ENCODE measurements at regions not wholly inside any gene's neighbourhood (a gene's known extent, or its start where the extent isn't known, plus 50 kb on each side); places are given as distances from the start of the nearest gene placed in this dataset.
"Not testable (repeated sequence)": the region's sequence is repeated elsewhere in the genome, so short reads cannot be mapped to it uniquely, and the experiment has no call there.

DNA sequence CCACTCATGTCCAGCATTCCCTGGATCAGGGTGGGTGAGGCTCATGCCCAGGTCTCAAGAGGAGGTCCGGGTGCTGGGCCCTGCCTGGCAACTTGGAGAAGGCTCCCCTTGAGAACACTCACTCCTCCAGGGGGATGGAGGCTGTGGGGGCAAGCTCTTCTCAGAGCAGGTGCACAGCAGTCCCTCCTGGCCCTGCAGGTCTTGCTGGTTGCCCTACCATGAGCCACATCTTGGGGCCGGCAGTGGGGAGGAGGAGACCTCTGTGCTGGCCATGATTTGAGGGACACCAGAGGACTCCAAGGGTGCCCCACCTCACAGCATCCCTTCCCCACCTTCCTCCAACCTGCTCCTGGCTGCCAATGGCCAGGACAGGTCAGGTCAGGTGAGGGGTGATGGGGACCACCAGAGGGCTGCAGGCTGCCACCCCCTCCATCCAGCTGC, 87.4 kb upstream of the RET start:
- H3K27ac ChIP-seq (ENCODE audit: low read depth, low read length), result no peak overlapping the region
- H3K36me3 ChIP-seq (ENCODE audit: control insufficient read depth in 5 of 5, insufficient read depth in 5 of 5, low read length in 5 of 5), result no peaks in the 10 kb centered on the region
- H3K9me3 ChIP-seq (ENCODE audit: control insufficient read depth in 5 of 5, low read length in 5 of 5), result no peaks in the 10 kb centered on the region
- peaks cover 0 to 5% (median 0%) of the 10 kb centered on the region in 5 donors for H3K27me3 ChIP-seq (ENCODE audit: control insufficient read depth in 5 of 5, insufficient read depth in 4 of 5, low read length in 5 of 5)
- H3K9ac ChIP-seq (ENCODE audit: low read length in 5 of 5), result no peak overlapping the region
- no peaks in the 10 kb centered on the region for H3K4me1 ChIP-seq (ENCODE audit: control insufficient read depth in 5 of 5, insufficient read depth in 5 of 5, low read length in 5 of 5)
- no peak overlapping the region for H3K4me3 ChIP-seq (ENCODE audit: low read depth in 1 of 5, low read length in 5 of 5)

GRCh38 chr10:42990016-42990720, 86.7 kb upstream of the RET start:
- no peaks in the 10 kb centered on the region for H3K4me1 ChIP-seq (ENCODE audit: control insufficient read depth in 5 of 5, insufficient read depth in 5 of 5, low read length in 5 of 5)
- H3K9me3 ChIP-seq (ENCODE audit: control insufficient read depth in 5 of 5, low read length in 5 of 5), result no peaks in the 10 kb centered on the region
- no peak overlapping the region for H3K27ac ChIP-seq (ENCODE audit: low read depth, low read length)
- no peaks in the 10 kb centered on the region for H3K36me3 ChIP-seq (ENCODE audit: control insufficient read depth in 5 of 5, insufficient read depth in 5 of 5, low read length in 5 of 5)
- H3K9ac ChIP-seq (ENCODE audit: low read length in 5 of 5), result no peak overlapping the region
- H3K27me3 ChIP-seq (ENCODE audit: control insufficient read depth in 5 of 5, insufficient read depth in 4 of 5, low read length in 5 of 5), result peaks cover 0 to 5% (median 0%) of the 10 kb centered on the region in 5 donors
- no peak overlapping the region for H3K4me3 ChIP-seq (ENCODE audit: low read depth in 1 of 5, low read length in 5 of 5)

- peaks cover 0 to 5% (median 0%) of the 10 kb centered on the region in 5 donors for H3K27me3 ChIP-seq (ENCODE audit: control insufficient read depth in 5 of 5, insufficient read depth in 4 of 5, low read length in 5 of 5)
- H3K9me3 ChIP-seq (ENCODE audit: control insufficient read depth in 5 of 5, low read length in 5 of 5), result no peaks in the 10 kb centered on the region
- no peaks in the 10 kb centered on the region for H3K4me1 ChIP-seq (ENCODE audit: control insufficient read depth in 5 of 5, insufficient read depth in 5 of 5, low read length in 5 of 5)
- no peak overlapping the region for H3K9ac ChIP-seq (ENCODE audit: low read length in 5 of 5)
- no peaks in the 10 kb centered on the region for H3K36me3 ChIP-seq (ENCODE audit: control insufficient read depth in 5 of 5, insufficient read depth in 5 of 5, low read length in 5 of 5)
- H3K4me3 ChIP-seq (ENCODE audit: low read depth in 1 of 5, low read length in 5 of 5), result no peak overlapping the region
- H3K27ac ChIP-seq (ENCODE audit: low read depth, low read length), result no peak overlapping the region
Measured at GRCh38 chr10:42990721-42991441, 86.0 kb upstream of the RET start.

GRCh38 chr10:42991442-42992098, 85.3 kb upstream of the RET start:
- Histone ChIP-seq H3K27ac (ENCODE audit: low read depth, low read length) (no peak overlapping the region), H3K4me1 (ENCODE audit: control insufficient read depth in 5 of 5, insufficient read depth in 5 of 5, low read length in 5 of 5) (no peaks in the 10 kb centered on the region), H3K27me3 (ENCODE audit: control insufficient read depth in 5 of 5, insufficient read depth in 4 of 5, low read length in 5 of 5) (peaks cover 0 to 5% (median 0%) of the 10 kb centered on the region in 5 donors), H3K4me3 (ENCODE audit: low read depth in 1 of 5, low read length in 5 of 5) (no peak overlapping the region), H3K36me3 (ENCODE audit: control insufficient read depth in 5 of 5, insufficient read depth in 5 of 5, low read length in 5 of 5) (no peaks in the 10 kb centered on the region), H3K9ac (ENCODE audit: low read length in 5 of 5) (no peak overlapping the region), H3K9me3 (ENCODE audit: control insufficient read depth in 5 of 5, low read length in 5 of 5) (no peaks in the 10 kb centered on the region)

GRCh38 chr10:42992156-42992956, 84.5 kb upstream of the RET start:
- no peaks in the 10 kb centered on the region for H3K36me3 ChIP-seq (ENCODE audit: control insufficient read depth in 5 of 5, insufficient read depth in 5 of 5, low read length in 5 of 5)
- no peaks in the 10 kb centered on the region for H3K9me3 ChIP-seq (ENCODE audit: control insufficient read depth in 5 of 5, low read length in 5 of 5)
- H3K9ac ChIP-seq (ENCODE audit: low read length in 5 of 5), result no peak overlapping the region

DNA sequence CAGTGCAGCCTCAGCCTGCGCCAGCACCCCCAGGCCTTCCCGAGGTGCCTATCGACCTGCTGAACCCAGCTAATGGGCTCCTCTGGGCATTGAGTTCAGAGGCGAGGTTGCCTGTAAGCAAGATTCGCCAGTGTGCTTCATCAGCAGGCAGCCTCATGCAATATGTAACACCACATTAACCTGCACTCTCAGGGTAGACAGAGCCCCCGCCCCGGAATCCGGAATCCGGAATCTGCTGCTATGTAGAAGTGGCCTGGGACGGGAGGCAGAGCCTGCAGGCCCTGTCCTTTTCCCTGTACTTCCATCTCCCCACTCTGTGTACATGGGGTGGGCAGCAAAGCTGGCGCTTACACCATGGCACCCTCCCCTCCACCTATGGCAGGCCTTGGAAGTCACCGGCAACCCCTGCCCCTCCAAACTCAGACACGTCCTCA, 83.9 kb upstream of the RET start:
- no peaks in the 10 kb centered on the region for H3K36me3 ChIP-seq (ENCODE audit: control insufficient read depth in 5 of 5, insufficient read depth in 5 of 5, low read length in 5 of 5)
- H3K4me3 ChIP-seq (ENCODE audit: low read depth in 1 of 5, low read length in 5 of 5), result no peak overlapping the region
- no peak overlapping the region for H3K9ac ChIP-seq (ENCODE audit: low read length in 5 of 5)
- peaks cover 0 to 5% (median 0%) of the 10 kb centered on the region in 5 donors for H3K27me3 ChIP-seq (ENCODE audit: control insufficient read depth in 5 of 5, insufficient read depth in 4 of 5, low read length in 5 of 5)
- H3K4me1 ChIP-seq (ENCODE audit: control insufficient read depth in 5 of 5, insufficient read depth in 5 of 5, low read length in 5 of 5), result no peaks in the 10 kb centered on the region
- H3K9me3 ChIP-seq (ENCODE audit: control insufficient read depth in 5 of 5, low read length in 5 of 5), result no peaks in the 10 kb centered on the region
- no peak overlapping the region for H3K27ac ChIP-seq (ENCODE audit: low read depth, low read length)

More at GRCh38 chr10:42992156-42992956, 84.5 kb upstream of the RET start:
- H3K4me3 ChIP-seq (ENCODE audit: low read depth in 1 of 5, low read length in 5 of 5), result no peak overlapping the region
- no peak overlapping the region for H3K27ac ChIP-seq (ENCODE audit: low read depth, low read length)
- no peaks in the 10 kb centered on the region for H3K4me1 ChIP-seq (ENCODE audit: control insufficient read depth in 5 of 5, insufficient read depth in 5 of 5, low read length in 5 of 5)
- peaks cover 0 to 5% (median 0%) of the 10 kb centered on the region in 5 donors for H3K27me3 ChIP-seq (ENCODE audit: control insufficient read depth in 5 of 5, insufficient read depth in 4 of 5, low read length in 5 of 5)

- H3K36me3 ChIP-seq (ENCODE audit: control insufficient read depth in 5 of 5, insufficient read depth in 5 of 5, low read length in 5 of 5); H3K9ac ChIP-seq (ENCODE audit: low read length in 5 of 5); H3K27me3 ChIP-seq (ENCODE audit: control insufficient read depth in 5 of 5, insufficient read depth in 4 of 5, low read length in 5 of 5): not testable (repeated sequence)
Measured at GRCh38 chr10:42994909-42995308, 82.0 kb upstream of the RET start.

DNA sequence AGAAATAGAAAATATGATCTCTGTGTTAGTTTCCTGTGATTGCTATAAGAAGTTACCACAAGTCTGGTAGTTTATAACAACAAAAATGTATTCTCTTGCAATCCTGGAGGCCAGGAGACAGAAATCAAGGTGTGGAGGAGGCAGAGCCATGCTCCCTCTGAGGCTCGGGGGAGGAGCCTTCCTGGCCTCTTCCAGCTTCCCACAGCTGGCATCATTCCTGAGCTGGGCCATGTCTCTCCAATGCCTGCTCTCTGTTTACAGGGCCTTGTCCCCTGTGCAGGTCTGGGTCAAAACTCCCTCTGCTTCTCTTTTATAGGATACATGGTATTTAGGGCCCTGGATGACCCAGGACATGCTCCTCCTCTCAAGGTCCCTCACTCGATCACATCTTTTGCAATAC, 81.3 kb upstream of the RET start:
- Histone ChIP-seq H3K27me3 (ENCODE audit: control insufficient read depth in 5 of 5, insufficient read depth in 4 of 5, low read length in 5 of 5) (peaks cover 0 to 5% (median 0%) of the 10 kb centered on the region in 5 donors), H3K27ac (ENCODE audit: low read depth, low read length) (no peak overlapping the region), H3K4me3 (ENCODE audit: low read depth in 1 of 5, low read length in 5 of 5) (no peak overlapping the region), H3K9ac (ENCODE audit: low read length in 5 of 5) (no peak overlapping the region), H3K9me3 (ENCODE audit: control insufficient read depth in 5 of 5, low read length in 5 of 5) (no peaks in the 10 kb centered on the region), H3K4me1 (ENCODE audit: control insufficient read depth in 5 of 5, insufficient read depth in 5 of 5, low read length in 5 of 5) (no peaks in the 10 kb centered on the region), H3K36me3 (ENCODE audit: control insufficient read depth in 5 of 5, insufficient read depth in 5 of 5, low read length in 5 of 5) (no peaks in the 10 kb centered on the region)

More at GRCh38 chr10:42994909-42995308, 82.0 kb upstream of the RET start:
- not testable (repeated sequence) for H3K4me3 ChIP-seq (ENCODE audit: low read depth in 1 of 5, low read length in 5 of 5); H3K27ac ChIP-seq (ENCODE audit: low read depth, low read length); H3K9me3 ChIP-seq (ENCODE audit: control insufficient read depth in 5 of 5, low read length in 5 of 5); H3K4me1 ChIP-seq (ENCODE audit: control insufficient read depth in 5 of 5, insufficient read depth in 5 of 5, low read length in 5 of 5)

GRCh38 chr10:42996588-42996987, 80.3 kb upstream of the RET start:
- H3K27me3 ChIP-seq (ENCODE audit: control insufficient read depth in 5 of 5, insufficient read depth in 4 of 5, low read length in 5 of 5), result peaks cover 0 to 2% (median 0%) of the 10 kb centered on the region in 5 donors
- H3K4me1 ChIP-seq (ENCODE audit: control insufficient read depth in 5 of 5, insufficient read depth in 5 of 5, low read length in 5 of 5), result no peaks in the 10 kb centered on the region
- H3K9ac ChIP-seq (ENCODE audit: low read length in 5 of 5), result no peak overlapping the region
- no peak overlapping the region for H3K27ac ChIP-seq (ENCODE audit: low read depth, low read length)
- no peaks in the 10 kb centered on the region for H3K9me3 ChIP-seq (ENCODE audit: control insufficient read depth in 5 of 5, low read length in 5 of 5)
- no peak overlapping the region for H3K4me3 ChIP-seq (ENCODE audit: low read depth in 1 of 5, low read length in 5 of 5)
- H3K36me3 ChIP-seq (ENCODE audit: control insufficient read depth in 5 of 5, insufficient read depth in 5 of 5, low read length in 5 of 5), result no peaks in the 10 kb centered on the region
